Activated CD8-positive, alpha-beta T cell treated with anti-CD3 and anti-CD28 coated beads for 36 hours (primary cell): ENCODE measurements at regions not wholly inside any gene's neighbourhood (a gene's known extent, or its start where the extent isn't known, plus 50 kb on each side); places are given as distances from the start of the nearest gene placed in this dataset.

Experiments
- ATAC-seq: fragments of 200-7000 bp; cut with Tn5 transposase; one replicate; pipeline ENCODE4 v1.10.0; 2021; ENCODE audit warnings: mild to moderate bottlenecking, moderate library complexity
- CTCF ChIA-PET: fragments of 350-600 bp; sonication (Branson Sonifier 250); formaldehyde crosslinking; loops from one replicate; lab custom pipeline; 2021; ENCODE audit warnings: antibody characterized with exemption; lab: Charles Lee
- POLR2A ChIA-PET: fragments of 350-600 bp; sonication (Branson Sonifier 250); formaldehyde crosslinking; loops from one replicate; lab custom pipeline; 2021; ENCODE audit warnings: antibody characterized with exemption; lab: Charles Lee
- DNase-seq: peaks from one replicate; pipeline ENCODE4 v3.0.0-alpha.2; 2020
- H3K27ac Mint-ChIP-seq: one replicate; pipeline ENCODE4 v1.8.0; 2021; ENCODE audit warnings: mild to moderate bottlenecking, mixed read lengths
- H3K27me3 Mint-ChIP-seq: one replicate; pipeline ENCODE4 v1.8.0; 2021; ENCODE audit warnings: mixed read lengths
- H3K36me3 Mint-ChIP-seq: one replicate; pipeline ENCODE4 v1.8.0; 2021; ENCODE audit warnings: low read depth, mixed read lengths
- H3K4me1 Mint-ChIP-seq: one replicate; pipeline ENCODE4 v1.8.0; 2021; ENCODE audit warnings: low read depth, mixed read lengths
- H3K4me3 Mint-ChIP-seq: one replicate; pipeline ENCODE4 v1.8.0; 2021; ENCODE audit warnings: mild to moderate bottlenecking, moderate library complexity, mixed read lengths
- H3K9me3 Mint-ChIP-seq: one replicate; pipeline ENCODE4 v1.8.0; 2021; ENCODE audit warnings: mixed read lengths
- intact Hi-C: fragments of 100-400 bp; cut with micrococcal nuclease; formaldehyde crosslinking; loops from one replicate; pipeline ENCODE4 v1.10.0; 2022
- TF ChIP-seq, protein P1 (sequence below): fragments of 200-600 bp; IDR thresholded peaks from one replicate; pipeline ENCODE4 v1.8.0; 2022; ENCODE audit warnings: antibody characterized with exemption, mild to moderate bottlenecking

DNA sequence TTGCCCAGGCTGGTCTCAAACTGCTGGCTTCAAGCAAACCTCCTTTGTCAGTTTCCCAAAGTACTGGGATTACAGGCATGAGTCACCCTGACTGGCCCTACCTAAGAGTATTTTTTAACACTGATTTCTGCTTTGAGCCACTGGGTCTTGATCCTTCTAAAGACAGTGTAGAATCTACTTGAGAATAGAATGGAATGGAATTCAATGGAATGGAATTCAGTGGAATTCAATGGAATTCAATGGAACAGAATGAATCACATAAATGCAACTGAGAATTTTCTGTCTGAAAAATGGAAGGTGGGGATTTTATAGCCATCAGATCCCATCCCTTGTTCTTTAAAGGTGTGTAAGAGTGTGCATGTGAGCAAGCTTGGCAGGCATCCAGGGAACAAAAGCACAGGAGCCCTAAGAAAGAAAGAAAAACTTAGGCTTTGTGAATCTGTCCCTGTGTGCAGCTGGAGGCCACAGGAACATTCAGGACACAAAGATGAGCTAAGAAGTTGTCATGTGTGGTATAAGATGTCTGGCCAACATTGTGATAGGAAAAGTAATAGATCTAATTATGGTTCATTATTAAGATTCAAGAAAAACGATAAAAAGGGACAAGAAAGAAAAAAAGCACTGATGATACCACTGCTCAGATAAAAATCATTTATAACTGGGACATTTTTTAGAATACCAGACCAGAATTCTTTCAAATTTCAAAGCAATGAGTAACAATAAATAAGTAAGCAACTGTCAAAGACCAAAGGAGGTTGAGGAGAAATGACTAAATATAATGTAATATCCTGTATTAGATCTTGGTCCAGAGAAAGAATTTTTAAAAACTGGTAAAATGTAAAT, 681.0 kb upstream of the GJE1 start:
- ATAC-seq (no peak), DNase-seq (no peak)
- H3K27ac Mint-ChIP-seq, result no peak overlapping the region
- no peaks in the 10 kb centered on the region for H3K9me3 Mint-ChIP-seq
- H3K4me3 Mint-ChIP-seq, result no peak overlapping the region
- no peaks in the 10 kb centered on the region for H3K27me3 Mint-ChIP-seq
- H3K36me3 Mint-ChIP-seq, result no peaks in the 10 kb centered on the region
- intact Hi-C loops, result no loop called here
- peaks cover 2% of the 10 kb centered on the region for H3K4me1 Mint-ChIP-seq
- ChIA-PET CTCF (no interaction called here), POLR2A (no interaction called here)
- TF ChIP-seq, protein P1, sequence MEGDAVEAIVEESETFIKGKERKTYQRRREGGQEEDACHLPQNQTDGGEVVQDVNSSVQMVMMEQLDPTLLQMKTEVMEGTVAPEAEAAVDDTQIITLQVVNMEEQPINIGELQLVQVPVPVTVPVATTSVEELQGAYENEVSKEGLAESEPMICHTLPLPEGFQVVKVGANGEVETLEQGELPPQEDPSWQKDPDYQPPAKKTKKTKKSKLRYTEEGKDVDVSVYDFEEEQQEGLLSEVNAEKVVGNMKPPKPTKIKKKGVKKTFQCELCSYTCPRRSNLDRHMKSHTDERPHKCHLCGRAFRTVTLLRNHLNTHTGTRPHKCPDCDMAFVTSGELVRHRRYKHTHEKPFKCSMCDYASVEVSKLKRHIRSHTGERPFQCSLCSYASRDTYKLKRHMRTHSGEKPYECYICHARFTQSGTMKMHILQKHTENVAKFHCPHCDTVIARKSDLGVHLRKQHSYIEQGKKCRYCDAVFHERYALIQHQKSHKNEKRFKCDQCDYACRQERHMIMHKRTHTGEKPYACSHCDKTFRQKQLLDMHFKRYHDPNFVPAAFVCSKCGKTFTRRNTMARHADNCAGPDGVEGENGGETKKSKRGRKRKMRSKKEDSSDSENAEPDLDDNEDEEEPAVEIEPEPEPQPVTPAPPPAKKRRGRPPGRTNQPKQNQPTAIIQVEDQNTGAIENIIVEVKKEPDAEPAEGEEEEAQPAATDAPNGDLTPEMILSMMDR, result no peak

DNA sequence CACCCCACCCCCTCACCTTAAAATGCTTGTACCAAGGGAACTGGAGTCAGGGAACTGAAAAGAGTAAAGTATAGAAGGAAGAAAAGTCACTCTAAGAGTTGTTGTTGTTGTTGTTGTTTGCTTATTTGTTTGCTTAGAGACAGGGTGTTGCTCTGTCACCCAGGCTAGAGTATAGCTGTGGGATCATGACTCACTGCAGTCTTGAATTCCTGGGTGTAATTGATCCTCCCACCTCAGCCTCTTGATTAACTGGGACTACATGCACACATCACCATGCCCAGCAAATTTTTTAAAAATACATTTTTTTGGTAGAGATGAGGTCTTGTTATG, 681.6 kb upstream of the GJE1 start:
- POLR2A ChIA-PET, result no interaction called here
- TF ChIP-seq, protein P1, result no peak
- Mint-ChIP-seq H3K27me3 (no peaks in the 10 kb centered on the region), H3K36me3 (no peaks in the 10 kb centered on the region), H3K4me3 (no peak overlapping the region), H3K9me3 (no peaks in the 10 kb centered on the region), H3K4me1 (peaks cover 2% of the 10 kb centered on the region), H3K27ac (no peak overlapping the region)
- no peak for ATAC-seq
- CTCF ChIA-PET, result no interaction called here
- no peak for DNase-seq
- intact Hi-C loops, result no loop called here

DNA sequence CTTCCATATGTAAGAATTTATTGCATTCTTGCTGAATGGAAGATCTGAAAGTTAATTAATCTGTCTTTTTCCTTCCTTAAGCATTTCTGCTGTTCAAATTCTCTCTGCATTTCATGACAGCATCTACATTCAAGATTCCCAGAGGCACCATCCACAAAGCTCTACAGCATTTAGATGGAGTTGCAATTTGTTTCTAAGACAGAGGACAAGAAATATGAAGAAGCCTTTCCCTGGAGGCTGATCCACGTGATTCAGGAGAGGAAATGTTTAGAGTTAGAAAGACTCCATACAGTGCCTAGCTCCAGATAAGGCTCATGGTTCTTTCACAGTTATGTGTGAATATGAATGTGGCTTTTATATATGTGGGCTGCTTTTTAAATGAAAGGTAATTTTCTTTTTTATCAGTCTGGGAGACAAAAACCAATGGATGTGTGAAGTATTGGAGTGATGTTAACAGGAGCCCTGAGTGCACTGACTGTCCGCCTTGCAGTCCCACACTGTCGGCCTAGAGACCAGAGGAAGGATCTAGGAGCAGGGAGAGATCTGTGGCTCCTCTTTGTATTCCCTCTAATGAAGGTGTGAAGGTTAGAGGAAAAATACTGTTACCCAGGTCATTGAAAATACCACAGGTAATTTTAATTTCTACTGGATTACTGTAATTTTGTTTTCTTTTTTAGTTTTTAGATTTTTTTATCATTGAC, 686.6 kb upstream of the GJE1 start:
- CTCF ChIA-PET, result no interaction called here
- Mint-ChIP-seq H3K27me3 (no peaks in the 10 kb centered on the region), H3K36me3 (no peaks in the 10 kb centered on the region)

DNA sequence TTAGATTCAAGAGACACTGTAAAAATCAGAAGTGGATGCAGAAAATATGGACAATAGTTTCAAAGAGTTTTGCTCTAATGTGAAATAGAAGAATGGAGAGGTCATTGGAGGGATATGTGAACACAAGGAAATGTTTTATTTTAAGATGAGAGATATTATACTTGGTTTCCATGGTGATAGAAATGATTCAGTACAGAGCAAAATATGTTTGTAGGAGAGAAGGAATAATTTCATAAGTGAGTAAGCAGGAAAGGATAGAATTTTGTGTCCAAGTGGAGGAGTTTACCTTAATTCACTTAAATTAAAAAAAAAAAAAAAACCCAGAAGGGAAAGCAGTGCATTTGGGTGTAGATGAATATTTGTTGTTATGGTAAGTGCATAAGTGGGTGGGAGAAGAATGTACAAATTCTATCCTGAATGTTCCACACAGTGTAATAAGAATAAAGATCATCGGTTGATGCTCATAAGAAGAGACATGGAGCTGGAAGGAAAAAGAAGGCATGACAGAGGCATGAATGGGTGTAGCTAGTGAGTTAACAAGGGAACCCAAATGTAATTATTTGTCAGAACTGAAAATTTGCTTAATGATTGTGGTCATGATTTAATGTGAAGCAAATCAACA, 688.9 kb upstream of the GJE1 start:
- Mint-ChIP-seq H3K27ac (no peak overlapping the region), H3K9me3 (no peaks in the 10 kb centered on the region), H3K4me1 (no peaks in the 10 kb centered on the region), H3K36me3 (no peaks in the 10 kb centered on the region), H3K4me3 (no peak overlapping the region), H3K27me3 (no peaks in the 10 kb centered on the region)
- ChIA-PET POLR2A (no interaction called here), CTCF (no interaction called here)
- ATAC-seq (no peak), DNase-seq (no peak)
- intact Hi-C loops, result no loop called here
- TF ChIP-seq, protein P1, result no peak

More for the DNA sequence above, 686.6 kb upstream of the GJE1 start:
- H3K4me3 Mint-ChIP-seq, result no peak overlapping the region
- POLR2A ChIA-PET, result no interaction called here
- TF ChIP-seq, protein P1, result no peak
- H3K4me1 Mint-ChIP-seq, result peaks cover 2% of the 10 kb centered on the region
- ATAC-seq, result no peak
- no peak overlapping the region for H3K27ac Mint-ChIP-seq
- H3K9me3 Mint-ChIP-seq, result no peaks in the 10 kb centered on the region
- DNase-seq, result no peak
- intact Hi-C loops, result no loop called here

DNA sequence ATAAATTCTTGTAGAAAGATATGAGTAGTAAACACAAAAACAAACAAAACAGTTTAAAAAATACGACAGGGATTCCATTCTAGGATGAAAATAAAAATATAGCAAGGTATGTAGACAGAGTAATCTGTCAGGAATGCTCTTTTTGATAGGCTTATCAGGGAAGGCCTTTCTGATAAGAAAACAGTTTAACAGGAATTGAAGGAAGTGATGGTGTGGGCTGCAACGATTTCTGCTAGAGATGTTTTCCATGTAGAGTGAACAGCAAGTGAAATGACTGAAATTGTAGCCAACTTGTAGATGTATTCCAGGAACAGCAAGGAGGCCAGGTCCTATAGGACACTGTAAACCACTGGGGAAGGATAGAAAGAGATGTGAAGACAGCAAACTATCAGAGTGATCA, 689.7 kb upstream of the GJE1 start:
- no peak for ATAC-seq
- no peak overlapping the region for H3K27ac Mint-ChIP-seq
- CTCF ChIA-PET, result no interaction called here
- no peaks in the 10 kb centered on the region for H3K36me3 Mint-ChIP-seq
- H3K27me3 Mint-ChIP-seq, result no peaks in the 10 kb centered on the region
- no peaks in the 10 kb centered on the region for H3K9me3 Mint-ChIP-seq
- no peaks in the 10 kb centered on the region for H3K4me1 Mint-ChIP-seq
- no peak overlapping the region for H3K4me3 Mint-ChIP-seq
- intact Hi-C loops, result no loop called here
- no peak for DNase-seq
- POLR2A ChIA-PET, result no interaction called here
- TF ChIP-seq, protein P1, result no peak
